H1 (cell line): ENCODE measurements at regions not wholly inside any gene's neighbourhood (a gene's known extent, or its start where the extent isn't known, plus 50 kb on each side); places are given as distances from the start of the nearest gene placed in this dataset.

ENCODE experiments used
- CTCF ChIA-PET: fragments of 300-600 bp; sonication (Branson Sonifier 250); formaldehyde crosslinking; loops from one replicate; lab custom pipeline; 2021; ENCODE audit not compliant: partially characterized antibody; lab: Charles Lee
- POLR2A ChIA-PET: fragments of 300-600 bp; sonication (Branson Sonifier 250); formaldehyde crosslinking; loops from one replicate; lab custom pipeline; 2021; ENCODE audit warnings: inconsistent platforms; ENCODE audit not compliant: partially characterized antibody; lab: Charles Lee
- DNase-seq, 2 experiments: peaks; one replicate each; pipeline versions ENCODE4 v3.0.0 to v3.0.0-alpha.2; 2010 to 2022; ENCODE audit warnings: low spot score in 2 of 2, low read depth in 1 of 2, mixed read lengths in 1 of 2
- FAIRE-seq: peaks from 2 replicates; lab custom pipeline; 2011; peaks lifted over from hg19 to GRCh38; lab: Jason Lieb, UNC
- H2AFZ ChIP-seq: 2 replicates; pipeline ENCODE4 v1.8.1; 2012; ENCODE audit warnings: low read length, inconsistent platforms
- H2AK5ac ChIP-seq: 2 replicates; pipeline ENCODE4 v1.6.1; 2013; ENCODE audit warnings: low read depth, low read length
- H2BK120ac ChIP-seq: replicated peaks from 2 replicates; pipeline ENCODE3; 2013; ENCODE audit warnings: low read depth, low read length, inconsistent platforms
- H2BK12ac ChIP-seq: 2 replicates; pipeline ENCODE4 v1.6.1; 2013; ENCODE audit warnings: low read depth, low read length
- H2BK15ac ChIP-seq: 2 replicates; pipeline ENCODE4 v1.6.1; 2013; ENCODE audit warnings: low read length
- H2BK20ac ChIP-seq: 2 replicates; pipeline ENCODE4 v1.6.1; 2013; ENCODE audit warnings: low read length
- H2BK5ac ChIP-seq: 2 replicates; pipeline ENCODE4 v1.6.1; 2013; ENCODE audit warnings: low read depth, low read length
- H3K14ac ChIP-seq: 2 replicates; pipeline ENCODE4 v1.6.1; 2013; ENCODE audit warnings: inconsistent platforms; ENCODE audit not compliant: insufficient read length
- H3K18ac ChIP-seq: 2 replicates; pipeline ENCODE4 v1.6.1; 2013; ENCODE audit warnings: low read length; ENCODE audit errors: extremely low read depth
- H3K23ac ChIP-seq: 2 replicates; pipeline ENCODE4 v1.6.1; 2013; ENCODE audit warnings: inconsistent platforms; ENCODE audit not compliant: insufficient read length
- H3K23me2 ChIP-seq: 2 replicates; pipeline ENCODE4 v1.6.1; 2013; ENCODE audit warnings: low read depth, low read length
- H3K27ac ChIP-seq: 2 replicates; pipeline ENCODE4 v1.6.1; 2011; ENCODE audit warnings: low read depth, low read length, inconsistent platforms
- H3K27me3 ChIP-seq, 4 experiments: replicated peaks in 1 of 4; 1 replicate in 1 of 4; 2 replicates in 3 of 4; pipeline versions ENCODE4 v1.6.1 to v1.8.1; 2011 to 2013; ENCODE audit warnings: low read length in 3 of 4, mild to moderate bottlenecking in 3 of 4, inconsistent platforms in 2 of 4, mixed read lengths in 2 of 4, moderate library complexity in 1 of 4; ENCODE audit not compliant: control insufficient read depth in 3 of 4, insufficient read depth in 3 of 4; ENCODE audit errors: extremely low read depth in 1 of 4
- H3K36me3 ChIP-seq, 4 experiments: 2 replicates each; pipeline versions ENCODE4 v1.6.1 to v1.8.1; 2011 to 2013; ENCODE audit warnings: mild to moderate bottlenecking in 4 of 4, low read length in 3 of 4, moderate library complexity in 2 of 4, control low read depth in 1 of 4, inconsistent platforms in 1 of 4; ENCODE audit not compliant: insufficient read depth in 4 of 4, control insufficient read depth in 2 of 4
- H3K4ac ChIP-seq: replicated peaks from 2 replicates; pipeline ENCODE3; 2013; ENCODE audit warnings: low read length, low read depth, mixed read lengths, inconsistent platforms; ENCODE audit not compliant: insufficient read length
- H3K4me1 ChIP-seq, 4 experiments: replicated peaks in 1 of 4; 1 replicate in 1 of 4; 2 replicates in 3 of 4; pipeline versions ENCODE4 v1.6.1 to v1.8.1; 2011 to 2013; ENCODE audit warnings: low read length in 3 of 4, inconsistent platforms in 2 of 4, mixed read lengths in 1 of 4; ENCODE audit not compliant: insufficient read depth in 4 of 4, control insufficient read depth in 3 of 4
- H3K4me2 ChIP-seq, 2 experiments: 2 replicates each; pipeline versions ENCODE4 v1.6.1 to v1.8.1; 2011 to 2013; ENCODE audit warnings: low read depth in 2 of 2, low read length in 2 of 2, control low read depth in 1 of 2, inconsistent platforms in 1 of 2, mild to moderate bottlenecking in 1 of 2; ENCODE audit not compliant: insufficient read depth in 1 of 2
- H3K4me3 ChIP-seq, 4 experiments: fragments of 200-600, 300-600 bp in 1 of 4; sonication (generic), shearing (Covaris generic), sonication (Bioruptor Twin) in 1 of 4; 2 replicates each; pipeline versions ENCODE4 v1.5.1 to v1.8.1; 2011 to 2016; ENCODE audit warnings: low read length in 4 of 4, low read depth in 3 of 4, control low read depth in 2 of 4, inconsistent platforms in 2 of 4, mild to moderate bottlenecking in 2 of 4, mixed read lengths in 1 of 4, moderate library complexity in 1 of 4; ENCODE audit not compliant: insufficient read depth in 2 of 4; ENCODE audit errors: extremely low read depth in 1 of 4
- H3K56ac ChIP-seq: replicated peaks from 2 replicates; pipeline ENCODE3; 2013; ENCODE audit warnings: low read depth, mild to moderate bottlenecking, mixed read lengths, low read length, inconsistent platforms; ENCODE audit not compliant: insufficient read length
- H3K79me1 ChIP-seq: 2 replicates; pipeline ENCODE4 v1.6.1; 2013; ENCODE audit warnings: low read depth, low read length, control low read depth
- H3K79me2 ChIP-seq, 2 experiments: 2 replicates each; pipeline versions ENCODE4 v1.6.1 to v1.8.1; 2012 to 2013; ENCODE audit warnings: low read length in 2 of 2, mild to moderate bottlenecking in 2 of 2, inconsistent platforms in 1 of 2; ENCODE audit not compliant: insufficient read depth in 2 of 2, control insufficient read depth in 1 of 2
- H3K9ac ChIP-seq, 4 experiments: replicated peaks in 1 of 4; 1 replicate in 1 of 4; 2 replicates in 3 of 4; pipeline versions ENCODE4 v1.6.1 to v1.8.1; 2011 to 2013; ENCODE audit warnings: low read depth in 3 of 4, low read length in 3 of 4, control low read depth in 2 of 4, mild to moderate bottlenecking in 2 of 4, moderate library complexity in 2 of 4, inconsistent platforms in 1 of 4; ENCODE audit errors: extremely low read depth in 1 of 4
- H3K9me3 ChIP-seq, 2 experiments: 2 replicates each; pipeline versions ENCODE4 v1.6.1 to v1.8.1; 2012 to 2013; ENCODE audit warnings: mild to moderate bottlenecking in 2 of 2, moderate library complexity in 2 of 2, control low read depth in 1 of 2, inconsistent platforms in 1 of 2, low read depth in 1 of 2, low read length in 1 of 2, mixed read lengths in 1 of 2; ENCODE audit not compliant: insufficient read depth in 2 of 2
- H4K20me1 ChIP-seq, 2 experiments: replicated peaks in 1 of 2; 2 replicates each; pipeline versions ENCODE3 to v1.8.1; 2011 to 2013; ENCODE audit warnings: inconsistent platforms in 2 of 2, low read length in 2 of 2, mild to moderate bottlenecking in 1 of 2; ENCODE audit not compliant: insufficient read depth in 2 of 2, control insufficient read depth in 1 of 2
- H4K5ac ChIP-seq: 2 replicates; pipeline ENCODE4 v1.6.1; 2013; ENCODE audit warnings: low read length, low read depth, mixed read lengths, inconsistent platforms; ENCODE audit not compliant: insufficient read length
- H4K8ac ChIP-seq: 2 replicates; pipeline ENCODE4 v1.8.0; 2013; ENCODE audit warnings: mild to moderate bottlenecking, moderate library complexity, low read length, inconsistent platforms; ENCODE audit not compliant: insufficient read depth; ENCODE audit errors: extremely low read depth
- H4K91ac ChIP-seq: replicated peaks from 2 replicates; pipeline ENCODE3; 2013; ENCODE audit warnings: low read length, mixed read lengths, inconsistent platforms; ENCODE audit not compliant: insufficient read length
- HDAC2 ChIP-seq, 2 experiments: fragments of 300-600 bp in 1 of 2; sonication (generic) in 1 of 2; IDR thresholded peaks; 2 replicates each; pipeline ENCODE4 v1.6.1; 2011 to 2012; ENCODE audit warnings: low read depth in 2 of 2, low read length in 2 of 2, mild to moderate bottlenecking in 2 of 2, moderate library complexity in 2 of 2, borderline replicate concordance in 1 of 2, inconsistent platforms in 1 of 2
- RAD21 ChIP-seq, 2 experiments: IDR thresholded peaks in 1 of 2; conservative IDR thresholded peaks in 1 of 2; 2 replicates each; pipeline ENCODE4 v1.6.1; 2011; ENCODE audit warnings: low read depth in 2 of 2, low read length in 2 of 2, improper control_type of control experiment in 1 of 2, inconsistent platforms in 1 of 2, mild to moderate bottlenecking in 1 of 2, moderate library complexity in 1 of 2
- SIX5 ChIP-seq: IDR thresholded peaks from 2 replicates; pipeline ENCODE4 v1.6.1; 2011; ENCODE audit warnings: mild to moderate bottlenecking, low read depth, low read length
- SP4 ChIP-seq: IDR thresholded peaks from 2 replicates; pipeline ENCODE4 v1.6.1; 2012; ENCODE audit warnings: low read length, inconsistent platforms
- TCF12 ChIP-seq: IDR thresholded peaks from 2 replicates; pipeline ENCODE4 v1.6.1; 2011; ENCODE audit warnings: low read depth, mild to moderate bottlenecking, low read length
- WGBS, 2 experiments: shearing (Covaris generic) in 1 of 2; methylation state at CpG; one replicate each; pipeline versions ENCODE4 v1.1.6 to v1.1.7; 2013 to 2015; ENCODE audit warnings: low lambda C conversion rate in 2 of 2, mixed read lengths in 2 of 2, inconsistent platforms in 1 of 2, low coverage in 1 of 2, missing lambda C conversion rate in 1 of 2; ENCODE audit not compliant: insufficient replicate concordance in 2 of 2, insufficient coverage in 1 of 2, insufficient read length in 1 of 2; ENCODE audit errors: extremely low coverage in 1 of 2, missing lambda C conversion rate in 1 of 2; 5-methylcytosine and 5-hydroxymethylcytosine counted together
- TF ChIP-seq, protein P1 (sequence below), 3 experiments: IDR thresholded peaks; 1 replicate in 2 of 3; 2 replicates in 1 of 3; pipeline versions ENCODE4 v1.5.1 to v1.6.1; 2011; ENCODE audit warnings: low read length in 3 of 3, mild to moderate bottlenecking in 3 of 3, inconsistent platforms in 2 of 3, low read depth in 1 of 3, moderate library complexity in 1 of 3; ENCODE audit not compliant: insufficient read depth in 1 of 3; ENCODE audit errors: control extremely low read depth in 1 of 3
- TF ChIP-seq, protein P2 (sequence below): IDR thresholded peaks from 2 replicates; pipeline ENCODE4 v1.6.1; 2011; ENCODE audit warnings: low read depth, mild to moderate bottlenecking, low read length; ENCODE audit not compliant: insufficient read depth

DNA sequence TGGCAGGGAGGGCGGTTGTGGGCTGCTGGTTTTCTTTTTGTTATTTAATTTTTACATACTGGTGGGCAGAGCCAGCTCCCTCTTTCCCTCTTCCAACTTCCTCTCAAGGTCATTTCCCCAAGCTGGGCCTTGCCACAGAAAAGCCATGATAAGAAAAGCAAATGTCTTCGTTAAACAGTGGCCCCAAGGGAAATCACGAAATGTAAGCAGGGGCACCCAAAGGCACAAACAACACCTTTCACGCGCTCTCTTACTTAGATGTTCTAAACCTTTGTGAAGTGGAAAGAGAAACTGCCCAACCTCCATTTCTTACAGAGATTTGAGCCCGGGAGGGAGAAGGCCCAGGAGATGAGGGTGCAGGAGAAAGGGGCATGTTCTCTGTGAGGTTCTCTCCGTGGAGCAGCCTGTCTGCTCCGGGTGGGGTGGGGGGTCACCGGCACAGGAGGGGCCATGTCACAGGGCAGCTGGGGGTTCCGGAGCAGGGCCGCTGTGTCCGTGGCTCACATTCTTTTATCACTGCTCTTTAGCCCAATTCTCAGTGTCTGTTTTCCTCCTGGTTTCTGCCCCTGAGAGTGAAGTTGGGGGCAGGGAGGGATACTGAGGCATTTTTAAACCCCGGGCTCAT lies 190.7 kb upstream of the GATA6 start:
- H3K4me1 ChIP-seq: peaks cover 3 to 4% (median 3%) of the 10 kb centered on the region in 4 experiments; a peak in 5 of 7 replicates
- no peak overlapping the region for H2BK5ac ChIP-seq
- H2BK20ac ChIP-seq: no peak overlapping the region
- H3K4me3 ChIP-seq: no peak overlapping the region
- H3K23me2 ChIP-seq: no peaks in the 10 kb centered on the region
- H4K20me1 ChIP-seq: no peaks in the 10 kb centered on the region
- no peak overlapping the region for H2BK120ac ChIP-seq
- H4K91ac ChIP-seq: no peak overlapping the region
- no peaks in the 10 kb centered on the region for H3K79me2 ChIP-seq
- H3K36me3 ChIP-seq: no peaks in the 10 kb centered on the region
- no peaks in the 10 kb centered on the region for H3K79me1 ChIP-seq
- H4K5ac ChIP-seq: no peak overlapping the region
- no peak overlapping the region for H2BK15ac ChIP-seq
- no peak overlapping the region for H3K4ac ChIP-seq
- WGBS, 2 experiments: 73% methylated on average over 13 of the region's 13 CpGs; no CpG with 5 or more reads in 1 of the 2 experiments
- no peak overlapping the region for H3K14ac ChIP-seq
- H4K8ac ChIP-seq: peak overlapping the region; percentile 82; the same call in 1 of the 2 replicates
- H3K9me3 ChIP-seq: no peaks in the 10 kb centered on the region
- H2BK12ac ChIP-seq: no peak overlapping the region
- FAIRE-seq: no peak
- TF ChIP-seq TCF12: no peak
- TF ChIP-seq, protein P1, sequence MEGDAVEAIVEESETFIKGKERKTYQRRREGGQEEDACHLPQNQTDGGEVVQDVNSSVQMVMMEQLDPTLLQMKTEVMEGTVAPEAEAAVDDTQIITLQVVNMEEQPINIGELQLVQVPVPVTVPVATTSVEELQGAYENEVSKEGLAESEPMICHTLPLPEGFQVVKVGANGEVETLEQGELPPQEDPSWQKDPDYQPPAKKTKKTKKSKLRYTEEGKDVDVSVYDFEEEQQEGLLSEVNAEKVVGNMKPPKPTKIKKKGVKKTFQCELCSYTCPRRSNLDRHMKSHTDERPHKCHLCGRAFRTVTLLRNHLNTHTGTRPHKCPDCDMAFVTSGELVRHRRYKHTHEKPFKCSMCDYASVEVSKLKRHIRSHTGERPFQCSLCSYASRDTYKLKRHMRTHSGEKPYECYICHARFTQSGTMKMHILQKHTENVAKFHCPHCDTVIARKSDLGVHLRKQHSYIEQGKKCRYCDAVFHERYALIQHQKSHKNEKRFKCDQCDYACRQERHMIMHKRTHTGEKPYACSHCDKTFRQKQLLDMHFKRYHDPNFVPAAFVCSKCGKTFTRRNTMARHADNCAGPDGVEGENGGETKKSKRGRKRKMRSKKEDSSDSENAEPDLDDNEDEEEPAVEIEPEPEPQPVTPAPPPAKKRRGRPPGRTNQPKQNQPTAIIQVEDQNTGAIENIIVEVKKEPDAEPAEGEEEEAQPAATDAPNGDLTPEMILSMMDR (IDR thresholded peaks at IDR 0.05; ENCODE audit: control extremely low read depth in 1 of 3, insufficient read depth in 1 of 3, low read depth in 1 of 3, low read length in 3 of 3): no peak
- TF ChIP-seq RAD21 (IDR thresholded peaks at IDR 0.05 in 1 of 2, conservative IDR thresholded peaks at IDR 0.05 in 1 of 2; ENCODE audit: low read depth in 2 of 2, low read length in 2 of 2): no peak
- TF ChIP-seq SP4: no peak
- TF ChIP-seq, protein P2, sequence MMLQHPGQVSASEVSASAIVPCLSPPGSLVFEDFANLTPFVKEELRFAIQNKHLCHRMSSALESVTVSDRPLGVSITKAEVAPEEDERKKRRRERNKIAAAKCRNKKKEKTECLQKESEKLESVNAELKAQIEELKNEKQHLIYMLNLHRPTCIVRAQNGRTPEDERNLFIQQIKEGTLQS: no peak
- TF ChIP-seq SIX5: no peak
- no peak for TF ChIP-seq HDAC2 (IDR thresholded peaks at IDR 0.05; ENCODE audit: borderline replicate concordance in 1 of 2, low read depth in 2 of 2, low read length in 2 of 2)
- DNase-seq: no peak
- no peak overlapping the region for H3K4me2 ChIP-seq
- H3K56ac ChIP-seq: no peak overlapping the region
- POLR2A ChIA-PET: no interaction called here
- H3K27me3 ChIP-seq: no peaks in the 10 kb centered on the region
- H2AFZ ChIP-seq: peak overlapping the region; percentile 30; the same call in 1 of the 2 replicates
- no peak overlapping the region for H3K23ac ChIP-seq
- no peak overlapping the region for H2AK5ac ChIP-seq
- no peak overlapping the region for H3K18ac ChIP-seq
- CTCF ChIA-PET: interaction anchor here (1.1 kb wide), 1 partner anchor 23 kb away, joined by 3 read pairs; no protein-coding TSS in a partner anchor
- no peak overlapping the region for H3K9ac ChIP-seq
- no peak overlapping the region for H3K27ac ChIP-seq
